ENCODE measurements at regions not wholly inside any gene's neighbourhood (a gene's known extent, or its start where the extent isn't known, plus 50 kb on each side); places are given as distances from the start of the nearest gene placed in this dataset.

DNA sequence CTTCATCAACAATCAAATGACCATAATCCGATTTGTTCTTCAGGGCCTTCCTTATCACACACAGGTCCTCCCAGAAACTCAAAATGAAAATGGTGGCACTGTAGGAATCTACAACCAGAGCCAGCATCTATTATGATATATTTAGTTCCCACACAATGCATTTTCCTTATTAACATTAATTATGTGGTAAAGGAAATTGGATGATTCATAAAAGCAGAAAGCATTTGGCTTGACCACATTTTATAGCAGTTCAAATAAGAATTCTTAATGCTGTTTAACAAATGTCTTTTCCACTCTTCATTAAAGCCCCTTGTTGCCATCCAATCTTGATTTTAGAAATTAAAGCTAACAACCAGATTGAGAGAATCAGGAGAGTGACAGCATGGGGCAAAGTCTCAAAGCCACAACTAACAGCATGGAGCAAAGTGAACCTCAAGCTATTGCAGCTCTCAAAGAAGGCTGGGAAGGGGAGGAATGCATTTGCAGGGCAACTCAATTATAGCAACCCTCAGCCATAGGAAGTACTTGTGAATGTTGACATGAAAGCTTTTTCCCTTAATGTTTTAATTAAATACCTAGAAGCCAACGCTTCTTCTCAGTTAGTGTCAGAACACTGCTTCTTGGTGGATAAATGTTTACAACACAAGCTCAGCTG, 549.1 kb downstream of the NXPH1 start:
- TF ChIP-seq CREB1 (IDR thresholded peaks at IDR 0.05; ENCODE audit: low read depth) (no peak), FOXM1 (IDR thresholded peaks at IDR 0.05; ENCODE audit: borderline replicate concordance, low read depth) (no peak), CEBPB (IDR thresholded peaks at IDR 0.05) (no peak)
- TF ChIP-seq, protein P1, sequence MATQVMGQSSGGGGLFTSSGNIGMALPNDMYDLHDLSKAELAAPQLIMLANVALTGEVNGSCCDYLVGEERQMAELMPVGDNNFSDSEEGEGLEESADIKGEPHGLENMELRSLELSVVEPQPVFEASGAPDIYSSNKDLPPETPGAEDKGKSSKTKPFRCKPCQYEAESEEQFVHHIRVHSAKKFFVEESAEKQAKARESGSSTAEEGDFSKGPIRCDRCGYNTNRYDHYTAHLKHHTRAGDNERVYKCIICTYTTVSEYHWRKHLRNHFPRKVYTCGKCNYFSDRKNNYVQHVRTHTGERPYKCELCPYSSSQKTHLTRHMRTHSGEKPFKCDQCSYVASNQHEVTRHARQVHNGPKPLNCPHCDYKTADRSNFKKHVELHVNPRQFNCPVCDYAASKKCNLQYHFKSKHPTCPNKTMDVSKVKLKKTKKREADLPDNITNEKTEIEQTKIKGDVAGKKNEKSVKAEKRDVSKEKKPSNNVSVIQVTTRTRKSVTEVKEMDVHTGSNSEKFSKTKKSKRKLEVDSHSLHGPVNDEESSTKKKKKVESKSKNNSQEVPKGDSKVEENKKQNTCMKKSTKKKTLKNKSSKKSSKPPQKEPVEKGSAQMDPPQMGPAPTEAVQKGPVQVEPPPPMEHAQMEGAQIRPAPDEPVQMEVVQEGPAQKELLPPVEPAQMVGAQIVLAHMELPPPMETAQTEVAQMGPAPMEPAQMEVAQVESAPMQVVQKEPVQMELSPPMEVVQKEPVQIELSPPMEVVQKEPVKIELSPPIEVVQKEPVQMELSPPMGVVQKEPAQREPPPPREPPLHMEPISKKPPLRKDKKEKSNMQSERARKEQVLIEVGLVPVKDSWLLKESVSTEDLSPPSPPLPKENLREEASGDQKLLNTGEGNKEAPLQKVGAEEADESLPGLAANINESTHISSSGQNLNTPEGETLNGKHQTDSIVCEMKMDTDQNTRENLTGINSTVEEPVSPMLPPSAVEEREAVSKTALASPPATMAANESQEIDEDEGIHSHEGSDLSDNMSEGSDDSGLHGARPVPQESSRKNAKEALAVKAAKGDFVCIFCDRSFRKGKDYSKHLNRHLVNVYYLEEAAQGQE (IDR thresholded peaks at IDR 0.05; ENCODE audit: low read depth), result no peak

Measured in Ishikawa (cell line).